Muscle of leg (tissue), 3 donors: ENCODE measurements at regions not wholly inside any gene's neighbourhood (a gene's known extent, or its start where the extent isn't known, plus 50 kb on each side); places are given as distances from the start of the nearest gene placed in this dataset.

Experiments
- DNase-seq: peaks from one replicate; pipeline ENCODE4 v3.0.0; 2013
- H3K27ac ChIP-seq: one replicate; pipeline ENCODE4 v1.5.1; 2013; ENCODE audit warnings: mild to moderate bottlenecking, low read length, control low read depth
- H3K27me3 ChIP-seq: one replicate; pipeline ENCODE4 v1.6.1; 2013; ENCODE audit warnings: low read length; ENCODE audit not compliant: control insufficient read depth, insufficient read depth
- H3K36me3 ChIP-seq: one replicate; pipeline ENCODE4 v1.6.1; 2013; ENCODE audit warnings: low read length; ENCODE audit not compliant: control insufficient read depth, insufficient read depth
- H3K4me1 ChIP-seq: one replicate; pipeline ENCODE4 v1.6.1; 2013; ENCODE audit warnings: low read length; ENCODE audit not compliant: control insufficient read depth, insufficient read depth
- H3K4me3 ChIP-seq: one replicate; pipeline ENCODE4 v1.5.1; 2013; ENCODE audit warnings: low read length, control low read depth
- H3K9me3 ChIP-seq: replicated peaks from 2 replicates; pipeline ENCODE4 v1.6.1; 2013; ENCODE audit warnings: low read depth, low read length; ENCODE audit not compliant: control insufficient read depth
- WGBS: methylation state at CpG from one replicate; pipeline ENCODE4 v1.1.5; 2013; ENCODE audit warnings: missing lambda C conversion rate; ENCODE audit not compliant: insufficient coverage; 5-methylcytosine and 5-hydroxymethylcytosine counted together

GRCh38 chr17:51347851-51348584 lies 87.7 kb downstream of the UTP18 start:
- Histone ChIP-seq H3K9me3 (no peaks in the 10 kb centered on the region), H3K27ac (no peak overlapping the region), H3K36me3 (no peaks in the 10 kb centered on the region), H3K27me3 (peaks cover 5% of the 10 kb centered on the region), H3K4me3 (no peak overlapping the region), H3K4me1 (no peaks in the 10 kb centered on the region)
- no peak for DNase-seq
- no CpG with 5 or more reads among the region's 5 CpGs for WGBS

GRCh38 chr17:51351080-51351479 lies 90.7 kb downstream of the UTP18 start:
- peaks cover 16% of the 10 kb centered on the region for H3K4me1 ChIP-seq
- no peaks in the 10 kb centered on the region for H3K36me3 ChIP-seq
- H3K27me3 ChIP-seq, result peaks cover 5% of the 10 kb centered on the region
- DNase-seq, result no peak
- no peaks in the 10 kb centered on the region for H3K9me3 ChIP-seq
- H3K27ac ChIP-seq, result no peak overlapping the region
- H3K4me3 ChIP-seq, result no peak overlapping the region
- 71% methylated on average over 3 of the region's 6 CpGs for WGBS

GRCh38 chr17:51351890-51352289 lies 91.5 kb downstream of the UTP18 start:
- Histone ChIP-seq H3K27me3 (peaks cover 5% of the 10 kb centered on the region), H3K4me3 (no peak overlapping the region), H3K27ac (no peak overlapping the region), H3K9me3 (no peaks in the 10 kb centered on the region), H3K36me3 (no peaks in the 10 kb centered on the region), H3K4me1 (peaks cover 17% of the 10 kb centered on the region)
- 13% methylated on average over 1 of the region's 3 CpGs for WGBS
- DNase-seq, result peak; percentile 97

- DNase-seq, result no peak
- H3K27ac ChIP-seq, result no peak overlapping the region
- no peaks in the 10 kb centered on the region for H3K9me3 ChIP-seq
- no peaks in the 10 kb centered on the region for H3K36me3 ChIP-seq
- H3K4me1 ChIP-seq, result peaks cover 17% of the 10 kb centered on the region
- peaks cover 5% of the 10 kb centered on the region for H3K27me3 ChIP-seq
- WGBS, result no CpG with 5 or more reads among the region's 1 CpG
- H3K4me3 ChIP-seq, result no peak overlapping the region
Observed at GRCh38 chr17:51352798-51353197, 92.5 kb downstream of the UTP18 start.

GRCh38 chr17:51353296-51353695 lies 93.0 kb downstream of the UTP18 start:
- H3K4me1 ChIP-seq, result peaks cover 17% of the 10 kb centered on the region
- DNase-seq, result no peak
- no CpG with 5 or more reads among the region's 4 CpGs for WGBS
- H3K27ac ChIP-seq, result no peak overlapping the region
- peaks cover 5% of the 10 kb centered on the region for H3K27me3 ChIP-seq
- no peaks in the 10 kb centered on the region for H3K36me3 ChIP-seq
- no peaks in the 10 kb centered on the region for H3K9me3 ChIP-seq
- H3K4me3 ChIP-seq, result no peak overlapping the region

- no peak for DNase-seq
- Histone ChIP-seq H3K36me3 (no peaks in the 10 kb centered on the region), H3K27me3 (peaks cover 5% of the 10 kb centered on the region), H3K9me3 (no peaks in the 10 kb centered on the region), H3K27ac (no peak overlapping the region), H3K4me1 (peaks cover 17% of the 10 kb centered on the region), H3K4me3 (no peak overlapping the region)
- WGBS, result 58% methylated on average over 2 of the region's 2 CpGs
Observed at GRCh38 chr17:51354936-51355335, 94.6 kb downstream of the UTP18 start.

- Histone ChIP-seq H3K4me3 (no peak overlapping the region), H3K27me3 (no peaks in the 10 kb centered on the region), H3K9me3 (no peaks in the 10 kb centered on the region), H3K27ac (no peak overlapping the region), H3K4me1 (peaks cover 17% of the 10 kb centered on the region), H3K36me3 (no peaks in the 10 kb centered on the region)
- WGBS, result 23% methylated on average over 11 of the region's 18 CpGs
- peak; percentile 64 for DNase-seq
Observed at GRCh38 chr17:51355441-51356410, 95.4 kb downstream of the UTP18 start.

- no peaks in the 10 kb centered on the region for H3K27me3 ChIP-seq
- no peak overlapping the region for H3K4me3 ChIP-seq
- no peak for DNase-seq
- H3K9me3 ChIP-seq, result no peaks in the 10 kb centered on the region
- H3K27ac ChIP-seq, result no peak overlapping the region
- no CpG with 5 or more reads among the region's 4 CpGs for WGBS
- no peaks in the 10 kb centered on the region for H3K36me3 ChIP-seq
- peaks cover 21% of the 10 kb centered on the region for H3K4me1 ChIP-seq
Observed at GRCh38 chr17:51359055-51359454, 98.7 kb downstream of the UTP18 start.

- DNase-seq, result peak; percentile 35
Observed at GRCh38 chr17:51362811-51363585, 102.7 kb downstream of the UTP18 start.

GRCh38 chr17:51365090-51365489 lies 104.7 kb downstream of the UTP18 start:
- Histone ChIP-seq H3K4me1 (peaks cover 6% of the 10 kb centered on the region), H3K36me3 (no peaks in the 10 kb centered on the region), H3K4me3 (no peak overlapping the region), H3K9me3 (no peaks in the 10 kb centered on the region), H3K27ac (no peak overlapping the region), H3K27me3 (no peaks in the 10 kb centered on the region)
- no CpG with 5 or more reads among the region's 8 CpGs for WGBS
- no peak for DNase-seq

More at GRCh38 chr17:51362811-51363585, 102.7 kb downstream of the UTP18 start:
- peaks cover 6% of the 10 kb centered on the region for H3K4me1 ChIP-seq
- H3K36me3 ChIP-seq, result no peaks in the 10 kb centered on the region
- 50% methylated on average over 3 of the region's 7 CpGs for WGBS
- H3K4me3 ChIP-seq, result no peak overlapping the region
- no peaks in the 10 kb centered on the region for H3K27me3 ChIP-seq
- no peaks in the 10 kb centered on the region for H3K9me3 ChIP-seq
- no peak overlapping the region for H3K27ac ChIP-seq
